Peyer's patch (tissue), 4 donors: ENCODE measurements at regions not wholly inside any gene's neighbourhood (a gene's known extent, or its start where the extent isn't known, plus 50 kb on each side); places are given as distances from the start of the nearest gene placed in this dataset.

Experiments used
- DNase-seq, 3 donors: peaks; one replicate each; pipeline ENCODE4 v3.0.0-alpha.2; 2017 to 2019
- H3K27ac ChIP-seq, 4 donors: fragments of 200-600 bp; sonication (generic); one replicate each; pipeline ENCODE4 v1.5.1; 2016 to 2019
- H3K27me3 ChIP-seq, 2 donors: fragments of 200-600 bp; sonication (generic); one replicate each; pipeline ENCODE4 v1.5.1; 2019
- H3K36me3 ChIP-seq, 3 donors: fragments of 200-600 bp; sonication (generic); one replicate each; pipeline ENCODE4 v1.5.1; 2016 to 2019
- H3K4me1 ChIP-seq, 4 donors: fragments of 200-600 bp; sonication (generic); one replicate each; pipeline ENCODE4 v1.5.1; 2016 to 2019
- H3K4me3 ChIP-seq, 4 donors: fragments of 200-600 bp; sonication (generic); 1 replicate in 3 of 4; 2 replicates in 1 of 4; pipeline ENCODE4 v1.5.1; 2016 to 2019; ENCODE audit warnings: mild to moderate bottlenecking in 1 of 4
- H3K9me3 ChIP-seq, 4 donors: fragments of 200-600 bp; sonication (generic); one replicate each; pipeline ENCODE4 v1.5.1; 2016 to 2019; ENCODE audit warnings: mild to moderate bottlenecking in 1 of 4
- CTCF ChIP-seq, 6 experiments: fragments of 450-650 bp in 4 of 6; fragments of 200-600 bp in 2 of 6; sonication (generic) in 1 of 6; IDR thresholded peaks; one replicate each; pipeline ENCODE4 v1.5.1; 2017 to 2019; ENCODE audit warnings: antibody characterized with exemption in 6 of 6, mild to moderate bottlenecking in 3 of 6, moderate library complexity in 1 of 6
- POLR2A ChIP-seq, 2 donors: fragments of 450-650 bp; IDR thresholded peaks; one replicate each; pipeline ENCODE4 v1.5.1; 2017; ENCODE audit warnings: antibody characterized with exemption in 2 of 2, mild to moderate bottlenecking in 2 of 2, moderate library complexity in 2 of 2

GRCh38 chr6:156258981-156259380 is 518.2 kb upstream of the ARID1B start:
- DNase-seq = no peak
- Histone ChIP-seq H3K4me1 (no peaks in the 10 kb centered on the region), H3K9me3 (no peaks in the 10 kb centered on the region), H3K36me3 (no peaks in the 10 kb centered on the region), H3K27me3 (no peaks in the 10 kb centered on the region), H3K27ac (no peak overlapping the region), H3K4me3 (no peak overlapping the region)
- TF ChIP-seq CTCF (IDR thresholded peaks at IDR 0.05) (no peak), POLR2A (IDR thresholded peaks at IDR 0.05) (no peak)

GRCh38 chr6:156256161-156256560 is 521.0 kb upstream of the ARID1B start:
- H3K36me3 ChIP-seq = no peaks in the 10 kb centered on the region
- H3K4me3 ChIP-seq = no peak overlapping the region
- H3K9me3 ChIP-seq = no peaks in the 10 kb centered on the region
- no peak overlapping the region for H3K27ac ChIP-seq
- TF ChIP-seq CTCF (IDR thresholded peaks at IDR 0.05) = no peak
- no peak for TF ChIP-seq POLR2A (IDR thresholded peaks at IDR 0.05)
- no peak for DNase-seq
- no peaks in the 10 kb centered on the region for H3K4me1 ChIP-seq
- H3K27me3 ChIP-seq = no peaks in the 10 kb centered on the region

- Histone ChIP-seq H3K9me3 (no peaks in the 10 kb centered on the region), H3K4me1 (no peaks in the 10 kb centered on the region), H3K4me3 (no peak overlapping the region), H3K27ac (no peak overlapping the region), H3K27me3 (no peaks in the 10 kb centered on the region), H3K36me3 (no peaks in the 10 kb centered on the region)
- DNase-seq = no peak
- TF ChIP-seq CTCF (IDR thresholded peaks at IDR 0.05) (no peak), POLR2A (IDR thresholded peaks at IDR 0.05) (no peak)
These were observed 522.9 kb upstream of the ARID1B start for GRCh38 chr6:156254240-156254639.

GRCh38 chr6:156250593-156250992 is 526.6 kb upstream of the ARID1B start:
- Histone ChIP-seq H3K36me3 (no peaks in the 10 kb centered on the region), H3K4me3 (no peak overlapping the region), H3K27me3 (no peaks in the 10 kb centered on the region), H3K9me3 (no peaks in the 10 kb centered on the region), H3K27ac (no peak overlapping the region), H3K4me1 (no peaks in the 10 kb centered on the region)
- no peak for DNase-seq
- TF ChIP-seq CTCF (IDR thresholded peaks at IDR 0.05) = no peak
- TF ChIP-seq POLR2A (IDR thresholded peaks at IDR 0.05) = no peak

GRCh38 chr6:156242206-156242605 is 535.0 kb upstream of the ARID1B start:
- no peaks in the 10 kb centered on the region for H3K4me1 ChIP-seq
- no peak overlapping the region for H3K27ac ChIP-seq
- H3K27me3 ChIP-seq = no peaks in the 10 kb centered on the region
- H3K4me3 ChIP-seq = no peak overlapping the region
- no peaks in the 10 kb centered on the region for H3K9me3 ChIP-seq
- no peak for DNase-seq
- no peaks in the 10 kb centered on the region for H3K36me3 ChIP-seq
- TF ChIP-seq CTCF (IDR thresholded peaks at IDR 0.05) (no peak), POLR2A (IDR thresholded peaks at IDR 0.05) (no peak)
